Glutamatergic neuron (in vitro differentiated cells): ENCODE measurements at regions not wholly inside any gene's neighbourhood (a gene's known extent, or its start where the extent isn't known, plus 50 kb on each side); places are given as distances from the start of the nearest gene placed in this dataset.

Source experiments
- DNase-seq: peaks from one replicate; pipeline ENCODE4 v3.0.0; 2022
- H3K27ac Mint-ChIP-seq: one replicate; pipeline ENCODE4 v1.8.0; 2020; ENCODE audit warnings: mild to moderate bottlenecking, mixed read lengths, inconsistent platforms; ENCODE audit not compliant: unreplicated experiment
- H3K27me3 Mint-ChIP-seq: one replicate; pipeline ENCODE4 v1.8.0; 2020; ENCODE audit warnings: mild to moderate bottlenecking, moderate library complexity, mixed read lengths, inconsistent platforms; ENCODE audit not compliant: unreplicated experiment
- H3K36me3 Mint-ChIP-seq: one replicate; pipeline ENCODE4 v1.8.0; 2020; ENCODE audit warnings: mild to moderate bottlenecking, mixed read lengths, inconsistent platforms; ENCODE audit not compliant: unreplicated experiment
- H3K4me1 Mint-ChIP-seq: one replicate; pipeline ENCODE4 v1.8.0; 2020; ENCODE audit warnings: mild to moderate bottlenecking, low read depth, mixed read lengths, inconsistent platforms; ENCODE audit not compliant: unreplicated experiment
- H3K4me3 Mint-ChIP-seq: one replicate; pipeline ENCODE4 v1.8.0; 2020; ENCODE audit warnings: mild to moderate bottlenecking, mixed read lengths, inconsistent platforms; ENCODE audit not compliant: unreplicated experiment
- H3K9me3 Mint-ChIP-seq: one replicate; pipeline ENCODE4 v1.8.0; 2020; ENCODE audit warnings: mild to moderate bottlenecking, moderate library complexity, mixed read lengths, inconsistent platforms; ENCODE audit not compliant: unreplicated experiment
- TF ChIP-seq, protein P1 (sequence below): fragments of 200-600 bp; sonication (generic); IDR thresholded peaks from one replicate; pipeline ENCODE4 v1.5.0; 2021; ENCODE audit not compliant: partially characterized antibody, unreplicated experiment

DNA sequence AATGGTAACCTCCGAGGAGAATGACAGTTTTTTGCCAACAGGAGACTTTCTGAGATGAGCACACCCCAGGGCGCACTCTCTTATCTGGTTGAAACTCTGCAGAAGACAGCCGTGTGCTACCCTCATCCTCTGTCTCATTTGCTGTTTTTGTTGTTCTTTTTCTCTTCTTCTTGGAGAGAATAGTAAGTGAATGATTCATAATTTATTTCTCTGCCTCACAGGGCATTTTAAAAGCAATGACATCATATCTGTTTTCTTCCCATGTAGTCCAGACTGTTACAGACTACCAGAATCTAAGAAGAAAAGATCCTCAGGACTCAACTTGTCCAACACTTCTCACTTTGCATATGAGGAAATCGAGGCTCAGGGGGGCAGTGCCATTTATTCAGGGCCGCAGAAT is 771.1 kb upstream of the GRM7 start:
- H3K27me3 Mint-ChIP-seq = no peaks in the 10 kb centered on the region
- no peaks in the 10 kb centered on the region for H3K36me3 Mint-ChIP-seq
- DNase-seq = no peak
- H3K4me3 Mint-ChIP-seq = no peak overlapping the region
- no peaks in the 10 kb centered on the region for H3K9me3 Mint-ChIP-seq
- TF ChIP-seq, protein P1, sequence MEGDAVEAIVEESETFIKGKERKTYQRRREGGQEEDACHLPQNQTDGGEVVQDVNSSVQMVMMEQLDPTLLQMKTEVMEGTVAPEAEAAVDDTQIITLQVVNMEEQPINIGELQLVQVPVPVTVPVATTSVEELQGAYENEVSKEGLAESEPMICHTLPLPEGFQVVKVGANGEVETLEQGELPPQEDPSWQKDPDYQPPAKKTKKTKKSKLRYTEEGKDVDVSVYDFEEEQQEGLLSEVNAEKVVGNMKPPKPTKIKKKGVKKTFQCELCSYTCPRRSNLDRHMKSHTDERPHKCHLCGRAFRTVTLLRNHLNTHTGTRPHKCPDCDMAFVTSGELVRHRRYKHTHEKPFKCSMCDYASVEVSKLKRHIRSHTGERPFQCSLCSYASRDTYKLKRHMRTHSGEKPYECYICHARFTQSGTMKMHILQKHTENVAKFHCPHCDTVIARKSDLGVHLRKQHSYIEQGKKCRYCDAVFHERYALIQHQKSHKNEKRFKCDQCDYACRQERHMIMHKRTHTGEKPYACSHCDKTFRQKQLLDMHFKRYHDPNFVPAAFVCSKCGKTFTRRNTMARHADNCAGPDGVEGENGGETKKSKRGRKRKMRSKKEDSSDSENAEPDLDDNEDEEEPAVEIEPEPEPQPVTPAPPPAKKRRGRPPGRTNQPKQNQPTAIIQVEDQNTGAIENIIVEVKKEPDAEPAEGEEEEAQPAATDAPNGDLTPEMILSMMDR = no peak
- H3K27ac Mint-ChIP-seq = no peak overlapping the region
- no peaks in the 10 kb centered on the region for H3K4me1 Mint-ChIP-seq

DNA sequence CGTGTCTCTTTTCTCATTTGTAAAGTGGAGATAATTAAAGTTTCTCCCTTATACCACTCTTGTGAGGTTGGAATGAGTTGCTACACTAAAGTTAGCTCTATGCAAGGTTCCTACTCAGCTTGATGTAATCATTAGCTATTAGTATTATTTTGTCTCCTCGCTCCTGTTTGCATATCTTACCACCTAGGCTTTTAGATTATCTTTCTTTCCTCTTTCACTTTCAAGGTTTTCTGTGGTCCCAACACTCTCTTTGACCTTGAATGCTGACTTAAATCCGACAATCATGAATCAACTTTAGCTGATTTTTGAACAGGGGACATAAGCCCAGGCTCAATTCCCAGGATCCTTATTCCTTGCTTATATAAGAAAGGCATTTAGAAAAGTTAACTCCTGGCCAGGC is 769.7 kb upstream of the GRM7 start:
- TF ChIP-seq, protein P1 = no peak
- H3K4me1 Mint-ChIP-seq = no peaks in the 10 kb centered on the region
- no peaks in the 10 kb centered on the region for H3K9me3 Mint-ChIP-seq
- no peak overlapping the region for H3K27ac Mint-ChIP-seq
- H3K27me3 Mint-ChIP-seq = no peaks in the 10 kb centered on the region
- H3K4me3 Mint-ChIP-seq = no peak overlapping the region
- DNase-seq = no peak
- no peaks in the 10 kb centered on the region for H3K36me3 Mint-ChIP-seq

GRCh38 chr3:6095006-6095405 is 765.9 kb upstream of the GRM7 start:
- Mint-ChIP-seq H3K9me3 (no peaks in the 10 kb centered on the region), H3K4me1 (no peaks in the 10 kb centered on the region), H3K27me3 (no peaks in the 10 kb centered on the region), H3K27ac (no peak overlapping the region), H3K36me3 (no peaks in the 10 kb centered on the region), H3K4me3 (no peak overlapping the region)
- no peak for DNase-seq
- TF ChIP-seq, protein P1 = no peak

DNA sequence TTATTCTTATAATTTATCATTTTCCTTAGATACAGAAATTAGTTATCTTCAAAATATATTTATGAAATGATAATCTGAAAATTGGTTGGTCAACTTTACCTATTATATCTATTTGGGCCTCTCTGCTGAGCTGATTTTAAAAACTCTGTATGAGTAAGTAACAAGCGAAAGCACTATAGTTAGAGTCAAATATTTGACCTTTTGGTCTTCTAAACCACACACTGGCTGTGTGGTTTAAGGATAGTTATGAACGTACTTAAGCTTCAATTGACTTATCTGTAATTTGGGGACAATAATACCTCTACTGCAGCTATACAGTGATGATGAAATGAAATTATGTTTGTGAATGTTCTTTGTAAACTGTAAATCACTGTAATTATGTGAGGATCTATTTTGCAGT is 763.9 kb upstream of the GRM7 start:
- no peaks in the 10 kb centered on the region for H3K27me3 Mint-ChIP-seq
- TF ChIP-seq, protein P1 = no peak
- DNase-seq = no peak
- no peak overlapping the region for H3K27ac Mint-ChIP-seq
- no peaks in the 10 kb centered on the region for H3K36me3 Mint-ChIP-seq
- no peaks in the 10 kb centered on the region for H3K9me3 Mint-ChIP-seq
- H3K4me1 Mint-ChIP-seq = no peaks in the 10 kb centered on the region
- H3K4me3 Mint-ChIP-seq = no peak overlapping the region

- Mint-ChIP-seq H3K4me3 (no peak overlapping the region), H3K4me1 (no peaks in the 10 kb centered on the region), H3K27ac (no peak overlapping the region), H3K9me3 (no peaks in the 10 kb centered on the region), H3K36me3 (no peaks in the 10 kb centered on the region), H3K27me3 (no peaks in the 10 kb centered on the region)
- DNase-seq = no peak
- TF ChIP-seq, protein P1 = no peak
Observed at GRCh38 chr3:6097556-6097955, 763.4 kb upstream of the GRM7 start.
